HPDE6-E6E7 (cell line): ENCODE measurements at regions not wholly inside any gene's neighbourhood (a gene's known extent, or its start where the extent isn't known, plus 50 kb on each side); places are given as distances from the start of the nearest gene placed in this dataset.

ENCODE experiments used
- DNase-seq: peaks from one replicate; pipeline ENCODE4 v3.0.0; 2011; ENCODE audit warnings: missing footprints; ENCODE audit errors: extremely low spot score

DNA sequence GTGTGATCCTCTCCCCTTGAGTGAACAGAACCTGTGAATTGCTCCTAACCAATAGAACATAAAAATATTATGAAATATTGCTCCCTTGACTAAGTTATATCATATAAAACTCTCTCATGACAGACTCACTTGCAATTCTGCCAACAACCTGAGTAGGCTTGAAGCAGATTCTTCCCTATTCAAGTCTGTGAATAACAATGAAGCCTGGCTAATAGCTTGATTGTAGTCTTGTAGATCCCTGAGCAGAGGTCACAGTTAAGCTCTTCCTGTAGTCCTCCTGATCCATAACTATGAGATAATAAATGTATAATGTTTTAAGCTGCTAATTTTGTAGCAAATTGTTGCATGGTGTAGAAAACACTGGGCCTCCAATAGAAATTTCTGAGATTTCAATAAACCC, 540.1 kb upstream of the TENM4 start:
- DNase-seq = no peak

GRCh38 chr11:79973721-79974617, 533.1 kb upstream of the TENM4 start:
- DNase-seq = no peak

GRCh38 chr11:79971255-79971654, 530.4 kb upstream of the TENM4 start:
- DNase-seq = no peak

GRCh38 chr11:79966592-79966991, 525.8 kb upstream of the TENM4 start:
- DNase-seq = no peak

GRCh38 chr11:79963856-79964645, 523.2 kb upstream of the TENM4 start:
- no peak for DNase-seq

DNA sequence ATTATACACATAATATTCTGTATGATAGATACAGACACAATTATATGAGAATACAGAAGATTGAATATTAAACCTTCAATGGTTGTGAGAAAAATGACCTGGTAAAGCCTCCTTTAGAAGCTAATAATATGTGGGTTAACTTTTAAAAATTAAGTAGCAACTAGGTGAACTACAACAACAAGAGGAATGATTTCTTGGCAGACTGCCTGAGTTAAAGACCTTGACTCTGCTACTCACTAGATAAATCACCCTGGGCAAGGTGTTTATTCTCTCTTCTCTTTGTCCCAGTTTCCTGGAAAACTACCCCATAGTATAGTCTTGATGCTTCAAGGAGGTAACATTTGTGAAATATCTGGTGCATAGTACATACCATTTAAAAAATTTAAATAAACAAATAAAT, 519.6 kb upstream of the TENM4 start:
- DNase-seq = no peak

GRCh38 chr11:79959318-79959717, 518.5 kb upstream of the TENM4 start:
- DNase-seq = no peak

- DNase-seq = no peak
These were observed 516.9 kb upstream of the TENM4 start for GRCh38 chr11:79957702-79958101.

DNA sequence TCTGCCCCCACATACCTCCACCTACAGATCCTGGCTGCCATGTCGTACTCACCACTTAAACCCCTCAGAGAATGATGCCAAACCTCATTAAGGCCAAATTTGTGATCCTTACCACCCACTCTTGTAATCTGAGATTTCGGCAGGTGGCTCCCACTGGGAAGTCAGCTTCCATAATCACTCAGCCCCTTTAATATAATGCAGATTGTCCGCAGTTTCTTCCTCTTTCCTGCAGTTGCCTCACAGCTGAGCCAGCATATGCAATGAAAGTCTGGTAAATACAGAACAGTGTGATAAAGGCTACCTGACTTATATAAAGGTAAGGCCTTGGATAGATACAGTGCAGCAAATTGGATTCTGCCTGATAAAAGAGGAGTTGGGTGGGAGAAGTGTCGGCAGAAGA, 515.2 kb upstream of the TENM4 start:
- no peak for DNase-seq

- no peak for DNase-seq
These were observed 512.8 kb upstream of the TENM4 start for GRCh38 chr11:79953629-79954028.

- no peak for DNase-seq
These were observed 509.9 kb upstream of the TENM4 start for GRCh38 chr11:79950741-79951140.

GRCh38 chr11:79950172-79950571, 509.3 kb upstream of the TENM4 start:
- DNase-seq = no peak

DNA sequence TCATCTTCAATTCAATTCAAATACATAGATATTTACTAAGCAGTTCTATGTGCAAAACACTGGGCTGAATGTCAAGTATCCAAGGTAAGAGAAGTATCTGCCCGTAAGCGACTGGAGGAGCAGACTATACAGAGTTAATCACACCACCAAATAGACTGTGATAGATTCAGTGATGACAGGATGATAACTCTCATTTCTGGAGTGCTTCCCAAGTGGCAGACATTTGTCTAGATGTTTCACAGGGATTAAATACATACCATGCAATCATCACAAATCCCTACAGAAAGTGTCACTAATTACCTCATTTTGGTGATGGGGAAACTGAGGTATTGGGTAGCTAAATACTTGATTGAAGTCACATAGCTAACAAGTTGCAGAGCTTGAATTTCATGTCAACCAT, 508.7 kb upstream of the TENM4 start:
- DNase-seq = no peak

DNA sequence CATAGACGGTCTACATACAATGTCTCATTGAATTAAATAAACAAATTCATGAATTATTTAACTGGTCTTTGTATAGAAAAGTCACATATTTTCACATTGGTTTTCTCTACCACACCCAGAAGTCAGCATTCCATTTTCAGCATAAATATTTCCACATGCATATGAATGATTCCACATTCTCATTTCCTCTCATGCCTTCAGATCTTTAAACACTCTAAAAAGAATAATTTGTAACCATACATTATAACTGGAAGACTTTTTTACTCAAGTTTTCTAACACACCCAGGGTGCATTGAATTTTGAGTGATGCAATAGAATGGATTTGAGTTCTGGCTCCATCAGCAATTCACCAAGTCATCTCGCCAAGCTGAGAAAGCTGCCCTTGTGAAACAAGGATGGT, 501.8 kb upstream of the TENM4 start:
- no peak for DNase-seq

- DNase-seq = no peak
These were observed 501.3 kb upstream of the TENM4 start for GRCh38 chr11:79942090-79942489.

DNA sequence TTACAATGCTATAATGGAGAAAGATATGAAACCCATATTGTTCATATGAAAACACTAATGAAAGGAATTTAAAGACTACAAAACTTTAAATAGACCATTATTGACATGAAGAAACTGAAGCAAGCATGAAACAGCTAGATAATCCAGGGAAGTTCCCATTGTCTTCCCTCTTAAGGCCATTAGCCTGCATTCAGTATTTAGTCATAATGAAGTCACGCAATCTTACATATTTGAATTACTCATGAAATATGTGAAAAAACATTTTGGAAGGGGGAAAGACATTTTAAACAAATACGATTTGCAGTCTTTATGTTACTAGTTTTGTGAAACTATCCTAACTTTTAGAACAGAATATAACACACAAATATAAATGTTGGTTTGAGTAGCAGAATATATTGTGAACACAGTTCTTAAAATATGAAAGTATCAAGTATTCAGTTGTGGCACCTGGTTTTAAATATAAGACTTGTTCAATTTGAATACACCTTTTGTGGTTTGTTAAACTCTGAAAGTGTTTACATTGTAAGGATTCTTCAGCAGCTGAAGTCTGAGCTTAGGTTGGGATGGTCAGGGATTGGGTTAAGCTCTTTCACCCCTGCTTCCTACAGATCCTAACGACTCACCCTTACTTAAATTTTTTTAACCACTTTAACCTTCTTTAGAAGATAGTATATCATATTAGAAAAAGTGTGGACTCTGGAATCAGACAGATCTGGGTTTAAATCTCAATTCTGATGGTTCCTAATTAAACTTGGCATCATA, 500.3 kb upstream of the TENM4 start:
- DNase-seq = peak; percentile 8

GRCh38 chr11:79940165-79940564, 499.3 kb upstream of the TENM4 start:
- peak; percentile 39 for DNase-seq

DNA sequence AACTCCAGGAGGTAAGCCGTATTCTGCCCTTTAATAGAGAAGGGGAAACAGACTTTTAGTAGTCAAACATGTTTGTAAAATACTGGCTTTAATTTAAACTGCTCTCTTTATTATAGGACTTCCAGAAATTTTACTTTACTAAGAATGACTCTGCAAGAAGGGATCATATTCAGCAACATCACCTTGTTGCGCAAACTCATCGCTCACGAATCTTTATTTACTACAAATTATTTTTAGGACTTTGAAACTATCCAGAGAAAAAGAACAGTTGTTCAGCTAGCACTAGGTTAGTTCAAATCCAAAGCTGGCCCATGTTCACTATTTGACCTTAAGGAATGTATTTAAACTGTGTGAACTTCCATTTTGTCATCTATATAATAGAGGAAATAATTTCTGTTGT, 498.3 kb upstream of the TENM4 start:
- no peak for DNase-seq

GRCh38 chr11:79937676-79938334, 497.0 kb upstream of the TENM4 start:
- DNase-seq = no peak

GRCh38 chr11:79932612-79933011, 491.8 kb upstream of the TENM4 start:
- peak; percentile 7 for DNase-seq

DNA sequence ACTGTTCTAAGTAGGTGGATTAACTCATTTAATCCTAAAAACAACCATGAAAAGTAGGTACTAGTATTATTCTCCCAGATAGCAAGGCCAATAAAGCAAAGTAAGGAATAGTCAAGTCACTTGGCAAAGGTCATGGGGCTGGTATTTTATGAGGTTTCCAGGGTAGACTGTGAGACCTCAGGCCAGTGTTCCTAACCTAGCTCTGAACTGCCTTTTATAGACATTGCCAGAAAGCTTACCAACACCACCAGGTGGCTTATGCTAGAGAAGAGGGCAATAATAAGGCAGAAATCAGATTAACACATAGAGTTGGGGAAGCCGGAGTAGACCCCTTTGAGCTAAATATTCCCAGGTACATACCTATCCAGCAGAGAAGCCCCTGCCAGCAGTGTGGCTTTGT, 490.9 kb upstream of the TENM4 start:
- no peak for DNase-seq

DNA sequence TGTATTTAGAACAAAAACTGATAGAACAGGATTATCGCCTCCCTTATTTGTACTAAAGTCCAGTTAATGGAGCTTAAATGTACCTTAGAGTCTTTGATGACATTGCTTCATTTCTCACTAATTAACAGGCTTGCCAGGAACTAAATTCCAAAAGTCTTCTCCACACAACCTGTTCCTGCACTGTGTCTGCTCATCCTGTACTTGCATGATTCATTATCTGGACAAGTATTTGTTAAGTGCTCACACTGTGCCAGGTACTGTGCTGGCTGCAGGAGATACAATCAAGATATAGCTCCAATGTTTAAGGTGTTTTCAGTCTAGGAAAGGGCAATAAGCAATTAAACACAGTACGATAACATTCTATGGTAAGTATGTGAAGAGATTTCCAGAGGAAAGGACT, 485.9 kb upstream of the TENM4 start:
- no peak for DNase-seq
